ENCODE measurements at regions not wholly inside any gene's neighbourhood (a gene's known extent, or its start where the extent isn't known, plus 50 kb on each side); places are given as distances from the start of the nearest gene placed in this dataset.

DNA sequence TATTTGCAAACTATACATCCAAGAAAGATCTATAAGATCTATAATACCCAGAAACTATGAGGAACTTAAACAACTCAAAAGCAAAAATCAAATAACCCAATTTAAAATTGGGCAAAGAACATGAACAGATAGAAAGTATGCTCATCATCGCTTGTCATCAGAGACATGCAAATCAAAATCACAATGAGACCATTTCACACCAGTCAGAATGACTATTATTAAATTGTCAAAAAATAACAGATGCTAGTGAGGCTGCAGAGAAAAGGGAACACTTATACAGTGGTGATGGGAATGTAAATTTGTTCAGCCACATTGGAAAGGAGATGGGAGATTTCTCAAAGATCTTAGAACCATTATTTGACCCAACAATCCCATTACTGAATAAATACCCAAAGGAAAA, 1451.7 kb upstream of the ADGRL3 start:
- no peaks in the 10 kb centered on the region for H4K20me1 ChIP-seq (replicated peaks; ENCODE audit: insufficient read depth)
- no peaks in the 10 kb centered on the region for H3K27me3 Mint-ChIP-seq (ENCODE audit: insufficient read depth, low read depth, poor library complexity)
- H3K4me2 ChIP-seq: no peak overlapping the region
- H3K4me1 Mint-ChIP-seq: no peaks in the 10 kb centered on the region
- no peaks in the 10 kb centered on the region for H3K36me3 ChIP-seq (ENCODE audit: insufficient read depth)
- H3K9me3 Mint-ChIP-seq: peaks cover 6% of the 10 kb centered on the region; the same call in 2 of the 3 replicates
- H3K9me2 ChIP-seq (ENCODE audit: insufficient read depth): 0 out of 2 replicates have a peak, but pooled peaks cover 8% of the 10 kb centered on the region
- no peak overlapping the region for H3K27ac Mint-ChIP-seq
- DNase-seq (ENCODE audit: low spot score): no peak
- H2AFZ ChIP-seq: no peak overlapping the region
- no peak overlapping the region for H3K4me3 Mint-ChIP-seq
- no peaks in the 10 kb centered on the region for H3K27me3 ChIP-seq (ENCODE audit: insufficient read depth)
- no peaks in the 10 kb centered on the region for H3F3A ChIP-seq (replicated peaks; ENCODE audit: low read depth)
- no peaks in the 10 kb centered on the region for H3K79me2 ChIP-seq (replicated peaks; ENCODE audit: insufficient read depth)
- H3K36me3 Mint-ChIP-seq (ENCODE audit: low read depth): no peaks in the 10 kb centered on the region
- TF ChIP-seq NANOG (IDR thresholded peaks at IDR 0.05; ENCODE audit: borderline replicate concordance): no peak
- TF ChIP-seq CTCF (conservative IDR thresholded peaks at IDR 0.05; ENCODE audit: low read depth in 2 of 2): no peak
- TF ChIP-seq EZH2phosphoT487 (IDR thresholded peaks at IDR 0.05; ENCODE audit: unreplicated experiment): no peak
- TF ChIP-seq JUNB (IDR thresholded peaks at IDR 0.05; ENCODE audit: unreplicated experiment): no peak
- TF ChIP-seq REST (IDR thresholded peaks at IDR 0.05; ENCODE audit: unreplicated experiment): no peak
- ATAC-seq: no peak
- H3K4me1 ChIP-seq (ENCODE audit: insufficient read depth): no peaks in the 10 kb centered on the region
- no peak overlapping the region for H3K4me3 ChIP-seq
- no peak overlapping the region for H3K27ac ChIP-seq (ENCODE audit: low read depth)

DNA sequence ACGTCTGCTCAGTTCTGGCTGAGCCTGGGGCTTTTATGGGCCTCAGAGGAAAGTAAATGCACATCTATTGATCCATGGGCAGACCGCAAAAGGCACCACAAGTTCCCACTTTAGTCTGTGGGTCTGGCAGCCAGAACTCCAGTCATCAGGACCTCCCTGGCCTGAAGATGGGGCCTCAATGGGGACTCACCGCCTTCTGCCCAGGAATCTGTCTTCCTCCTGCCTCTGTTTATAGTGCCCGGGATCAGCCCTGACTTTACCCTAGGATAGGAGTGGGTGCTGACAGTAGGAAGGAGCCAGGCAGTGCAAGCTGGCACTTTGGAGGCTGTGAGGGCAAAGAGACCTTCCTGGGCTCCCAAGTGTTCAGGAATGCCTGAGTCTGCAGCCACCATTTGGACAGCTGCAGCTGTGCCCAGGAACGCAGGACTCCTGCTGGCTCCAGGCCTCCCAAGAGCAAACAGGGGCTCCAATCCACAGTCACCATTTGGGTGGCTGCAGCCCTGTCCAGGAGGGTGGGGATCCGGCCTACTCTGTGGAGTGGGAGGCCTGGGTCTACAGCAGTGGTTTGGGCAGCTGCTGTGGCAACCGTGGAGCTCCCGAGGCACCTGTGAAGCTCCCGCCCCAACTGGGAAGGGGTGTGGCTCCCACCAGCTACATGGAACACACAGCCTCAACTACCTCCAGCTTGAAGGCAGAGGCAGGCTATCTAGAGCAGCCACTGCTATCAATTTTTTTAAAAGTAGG, 1440.9 kb upstream of the ADGRL3 start:
- Histone ChIP-seq H4K20me1 (replicated peaks; ENCODE audit: insufficient read depth) (no peaks in the 10 kb centered on the region), H3K36me3 (ENCODE audit: insufficient read depth) (no peaks in the 10 kb centered on the region), H3K4me3 (no peak overlapping the region), H3K79me2 (replicated peaks; ENCODE audit: insufficient read depth) (no peaks in the 10 kb centered on the region), H2AFZ (no peak overlapping the region), H3K4me2 (no peak overlapping the region), H3K27ac (ENCODE audit: low read depth) (no peak overlapping the region), H3F3A (replicated peaks; ENCODE audit: low read depth) (no peaks in the 10 kb centered on the region), H3K9me2 (ENCODE audit: insufficient read depth) (no peaks in the 10 kb centered on the region), H3K27me3 (ENCODE audit: insufficient read depth) (no peaks in the 10 kb centered on the region), H3K4me1 (ENCODE audit: insufficient read depth) (no peaks in the 10 kb centered on the region)
- Mint-ChIP-seq H3K4me1 (no peaks in the 10 kb centered on the region), H3K27me3 (ENCODE audit: insufficient read depth, low read depth, poor library complexity) (no peaks in the 10 kb centered on the region), H3K27ac (no peak overlapping the region), H3K36me3 (ENCODE audit: low read depth) (peaks cover 3% of the 10 kb centered on the region; the same call in 1 of the 3 replicates), H3K9me3 (peaks cover 13% of the 10 kb centered on the region), H3K4me3 (no peak overlapping the region)
- DNase-seq (ENCODE audit: low spot score) (no peak), ATAC-seq (no peak)
- TF ChIP-seq EZH2 (IDR thresholded peaks at IDR 0.05; ENCODE audit: low read depth, unreplicated experiment) (no peak), REST (IDR thresholded peaks at IDR 0.05; ENCODE audit: unreplicated experiment) (no peak), JUNB (IDR thresholded peaks at IDR 0.05; ENCODE audit: unreplicated experiment) (no peak), EZH2phosphoT487 (IDR thresholded peaks at IDR 0.05; ENCODE audit: unreplicated experiment) (no peak), ZNF331 (CRISPR knock-in tag; IDR thresholded peaks at IDR 0.05; ENCODE audit: low read depth) (no peak)
